GM19043 (cell line): ENCODE measurements at regions not wholly inside any gene's neighbourhood (a gene's known extent, or its start where the extent isn't known, plus 50 kb on each side); places are given as distances from the start of the nearest gene placed in this dataset.
A peak's percentile ranks its signal among the peaks of the same experiment; 100 is the strongest.

Experiments used
- ATAC-seq: cut with Tn5 transposase; IDR thresholded peaks from one replicate; pipeline ENCODE4 v1.9.1; 2021; ENCODE audit warnings: low read depth; ENCODE audit not compliant: unreplicated experiment

- ATAC-seq, result no peak
Observed at GRCh38 chr4:163941221-163941905, 446.9 kb downstream of the TMA16 start.

GRCh38 chr4:163948920-163949455, 454.5 kb downstream of the TMA16 start:
- no peak for ATAC-seq

- ATAC-seq, result no peak
Observed at GRCh38 chr4:163949976-163950601, 455.6 kb downstream of the TMA16 start.

DNA sequence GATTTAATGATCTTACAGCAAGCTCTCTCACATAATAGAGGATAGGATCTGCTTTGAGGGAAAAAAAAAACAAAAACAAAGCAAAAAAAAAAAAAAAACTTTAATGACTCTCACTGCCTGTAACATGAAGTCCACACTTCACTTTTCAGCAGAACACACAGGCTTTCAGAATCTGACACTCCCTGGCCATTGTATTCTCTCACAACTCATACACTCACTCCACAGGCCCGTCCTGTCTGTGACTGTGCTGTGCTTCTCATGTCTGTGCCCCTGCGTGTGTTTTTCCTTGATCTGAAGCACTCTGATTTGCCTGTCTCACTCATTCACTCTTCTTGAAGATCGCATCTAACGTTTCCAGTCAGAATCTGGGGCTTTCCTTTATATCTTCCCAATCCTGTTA, 460.8 kb downstream of the TMA16 start:
- ATAC-seq, result no peak

DNA sequence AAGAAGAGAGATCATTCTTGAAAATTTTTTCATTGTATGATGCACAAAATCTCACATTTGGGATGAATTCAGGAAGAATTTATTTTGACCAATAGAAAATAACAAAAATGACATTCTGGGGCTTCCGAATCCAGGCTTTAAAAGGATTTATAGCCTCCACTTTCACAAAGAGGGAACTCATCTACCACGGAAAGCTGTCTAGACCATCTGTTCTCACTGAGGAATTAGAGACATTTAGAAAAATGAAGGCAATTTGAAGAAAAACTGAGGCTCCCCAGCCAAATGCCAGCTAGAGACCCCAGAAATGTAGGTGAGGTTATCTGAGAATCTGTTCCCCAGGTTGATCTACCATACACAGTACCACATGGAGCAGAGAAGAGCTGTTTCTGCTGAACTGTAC, 464.3 kb downstream of the TMA16 start:
- no peak for ATAC-seq

GRCh38 chr4:163959932-163960331, 465.4 kb downstream of the TMA16 start:
- no peak for ATAC-seq

DNA sequence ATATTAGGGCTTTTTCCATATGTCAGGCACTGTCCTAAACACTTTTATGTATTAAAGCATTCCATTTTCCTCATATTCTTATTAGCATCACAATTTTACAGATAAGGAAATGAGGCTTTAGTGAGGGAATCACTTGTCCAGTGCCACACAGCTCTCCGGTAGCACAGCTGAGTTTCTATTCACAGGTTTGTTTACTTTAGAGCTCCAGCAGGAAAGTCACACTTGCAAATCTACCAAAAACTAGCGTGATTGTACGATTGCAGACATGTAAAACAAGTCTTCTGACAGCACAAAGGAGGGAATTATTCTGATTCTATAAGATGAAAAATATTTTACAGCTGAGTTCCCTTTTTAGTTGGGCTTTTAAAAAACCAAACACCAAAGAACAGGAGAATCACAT, 472.1 kb downstream of the TMA16 start:
- no peak for ATAC-seq

GRCh38 chr4:163967263-163967662, 472.8 kb downstream of the TMA16 start:
- no peak for ATAC-seq

GRCh38 chr4:163967710-163968109, 473.2 kb downstream of the TMA16 start:
- ATAC-seq, result no peak

GRCh38 chr4:163969291-163969690, 474.8 kb downstream of the TMA16 start:
- ATAC-seq, result no peak

- ATAC-seq, result no peak
Observed at GRCh38 chr4:163976588-163976987, 482.1 kb downstream of the TMA16 start.

DNA sequence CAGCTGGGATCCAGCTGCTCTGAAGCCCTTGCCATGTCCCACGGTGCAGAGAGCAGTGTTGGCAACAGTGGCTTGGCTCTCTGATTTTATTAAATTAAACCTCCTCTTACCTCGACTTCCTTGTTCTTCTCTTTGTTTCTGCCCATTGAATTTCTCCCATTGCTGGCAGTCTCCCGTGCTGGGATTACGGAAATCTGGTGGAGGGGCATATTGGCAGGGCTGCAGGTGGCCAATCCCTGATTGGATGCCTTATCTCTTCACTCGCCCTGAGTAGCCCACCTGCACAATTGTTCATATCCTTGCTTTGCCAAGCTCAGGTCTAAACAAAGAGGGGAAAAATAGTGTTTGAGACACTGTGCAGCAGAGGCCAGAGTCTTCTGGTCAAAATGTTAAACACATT, 493.9 kb downstream of the TMA16 start:
- ATAC-seq, result no peak

GRCh38 chr4:163988865-163989264, 494.4 kb downstream of the TMA16 start:
- no peak for ATAC-seq

- ATAC-seq, result no peak
Observed at GRCh38 chr4:163991298-163991865, 496.9 kb downstream of the TMA16 start.

GRCh38 chr4:164009435-164009834, 514.9 kb downstream of the TMA16 start:
- ATAC-seq, result no peak

- no peak for ATAC-seq
Observed at GRCh38 chr4:164011791-164012190, 517.3 kb downstream of the TMA16 start.

DNA sequence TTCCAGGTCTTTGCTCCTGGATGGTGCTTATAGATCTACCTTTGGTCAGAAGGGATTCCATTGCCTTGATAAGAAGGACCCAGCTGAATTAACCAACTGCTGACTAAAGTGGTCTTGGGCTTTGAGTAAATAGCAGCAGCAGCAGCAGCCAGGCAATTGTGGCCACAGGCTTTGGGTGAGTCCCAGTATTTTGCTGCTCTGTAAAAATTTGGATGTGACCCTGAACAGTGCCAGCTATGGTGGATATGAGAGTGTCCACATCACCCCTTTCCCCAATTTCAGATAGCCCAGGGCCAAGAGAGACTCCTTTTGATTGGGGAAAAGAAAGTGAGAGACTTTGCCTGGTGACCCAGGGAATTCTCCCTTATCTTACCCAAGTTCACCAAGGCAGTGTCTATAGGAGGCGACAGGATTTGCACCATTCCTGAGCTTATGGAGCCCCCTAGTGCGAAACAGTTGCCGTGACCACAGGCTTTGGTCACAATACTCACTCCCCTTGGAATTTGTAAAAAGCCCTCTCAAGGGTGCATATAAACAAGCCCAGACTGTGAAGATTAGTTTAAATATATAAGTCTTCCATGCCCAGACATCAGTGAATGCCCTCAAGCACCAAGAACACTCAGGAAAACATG, 518.0 kb downstream of the TMA16 start:
- ATAC-seq, result peak; percentile 71

GRCh38 chr4:164021947-164022346, 527.5 kb downstream of the TMA16 start:
- ATAC-seq, result no peak

DNA sequence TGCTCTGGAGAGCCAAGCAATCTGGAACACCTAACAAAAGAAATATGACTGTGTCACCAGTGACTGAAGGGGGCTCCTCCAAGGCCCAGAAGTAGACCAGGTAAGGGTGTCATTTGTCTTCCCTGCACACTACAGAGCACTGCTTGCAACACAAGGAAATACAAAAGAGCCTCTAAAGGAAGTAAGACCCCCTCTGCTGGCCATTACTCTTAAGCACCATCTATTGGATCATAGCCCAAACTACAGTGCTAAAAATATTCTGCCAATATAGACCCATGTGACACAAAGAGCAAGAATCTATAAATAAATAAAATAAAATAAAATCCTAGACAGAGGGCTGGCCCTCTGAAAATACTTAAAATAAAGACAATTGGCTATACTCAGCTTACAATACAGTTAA, 528.7 kb downstream of the TMA16 start:
- ATAC-seq, result no peak

DNA sequence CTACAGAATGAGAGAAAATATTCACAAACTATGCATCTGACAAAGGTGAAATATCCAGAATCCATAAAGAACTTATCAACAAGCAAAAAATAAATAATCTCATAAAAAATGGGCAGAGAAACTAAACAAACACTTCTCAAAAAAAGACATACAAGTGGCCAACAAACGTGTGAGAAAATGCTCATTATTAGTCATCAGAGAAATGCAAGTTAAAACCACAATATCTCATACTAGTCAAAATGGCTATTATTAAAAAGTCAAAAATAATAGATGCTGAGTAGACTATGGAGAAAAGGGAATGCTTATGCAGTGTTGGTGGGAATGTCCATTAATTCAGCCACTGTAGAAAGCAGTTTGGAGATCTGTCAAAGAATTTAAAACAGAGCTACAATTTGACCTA, 533.3 kb downstream of the TMA16 start:
- ATAC-seq, result no peak

DNA sequence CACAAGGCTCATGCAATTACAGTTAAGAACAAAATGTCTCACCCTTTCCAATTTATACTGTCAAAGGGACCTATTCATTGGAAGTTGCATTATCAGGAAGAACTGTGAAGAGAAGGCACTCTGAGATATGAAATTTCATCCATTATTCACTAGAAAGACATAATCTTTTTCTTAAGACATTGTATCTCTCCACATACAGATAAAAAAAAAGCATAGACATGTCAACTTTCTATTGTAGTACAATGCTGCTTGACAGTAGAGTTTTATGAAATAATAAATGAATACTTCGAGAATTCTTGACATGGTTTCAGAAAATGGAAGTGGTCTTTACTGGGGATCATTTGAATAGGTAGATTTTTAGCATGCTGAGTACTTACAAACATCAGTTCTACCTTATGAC, 545.0 kb downstream of the TMA16 start:
- no peak for ATAC-seq
